ENCODE measurements at regions not wholly inside any gene's neighbourhood (a gene's known extent, or its start where the extent isn't known, plus 50 kb on each side); places are given as distances from the start of the nearest gene placed in this dataset.

DNA sequence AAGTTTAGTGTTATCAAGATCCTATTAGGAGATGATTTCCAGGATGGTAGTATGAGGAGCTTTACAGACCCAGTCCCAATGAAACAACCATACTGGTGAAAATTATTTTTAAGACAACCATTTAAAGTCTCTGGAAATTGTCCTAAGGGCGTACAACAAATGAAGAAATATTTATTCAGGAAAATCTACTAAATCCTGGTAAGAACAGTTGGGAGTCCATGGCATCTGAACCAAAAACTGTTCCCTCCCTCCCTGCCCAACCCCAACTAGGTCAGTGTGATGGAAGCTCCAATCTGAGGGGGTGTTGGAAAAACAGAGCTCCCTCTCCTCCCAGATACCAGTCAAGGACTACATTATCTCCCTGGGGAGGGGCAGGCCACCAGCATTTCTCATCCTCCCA, 74.7 kb upstream of the MKLN1 start:
- DNase-seq: no peak

GRCh38 chr7:131254211-131254610, 73.5 kb upstream of the MKLN1 start:
- DNase-seq: no peak

- no peak for DNase-seq
These were observed 72.4 kb upstream of the MKLN1 start for GRCh38 chr7:131255242-131255641.

GRCh38 chr7:131261476-131261994, 66.1 kb upstream of the MKLN1 start:
- no peak for DNase-seq

DNA sequence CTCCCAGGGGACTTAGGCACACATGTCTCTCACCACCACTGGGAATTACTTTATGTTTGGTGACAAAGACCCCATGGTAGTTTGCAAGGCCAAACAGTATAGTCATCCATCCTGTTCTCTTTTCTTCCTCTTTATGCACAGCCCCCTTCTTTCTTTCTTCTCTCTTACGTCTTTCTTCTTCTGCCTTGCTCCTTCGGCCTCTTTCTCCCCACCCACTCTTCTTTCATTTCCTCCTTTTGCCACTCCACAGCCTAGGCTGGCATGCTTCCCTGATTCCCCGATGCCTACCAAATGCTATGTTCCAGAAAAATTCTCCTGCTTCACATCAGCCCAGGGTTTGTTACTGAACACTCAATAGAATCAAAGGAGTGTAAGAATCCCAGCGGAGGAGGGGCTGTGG, 62.4 kb upstream of the MKLN1 start:
- no peak for DNase-seq

DNA sequence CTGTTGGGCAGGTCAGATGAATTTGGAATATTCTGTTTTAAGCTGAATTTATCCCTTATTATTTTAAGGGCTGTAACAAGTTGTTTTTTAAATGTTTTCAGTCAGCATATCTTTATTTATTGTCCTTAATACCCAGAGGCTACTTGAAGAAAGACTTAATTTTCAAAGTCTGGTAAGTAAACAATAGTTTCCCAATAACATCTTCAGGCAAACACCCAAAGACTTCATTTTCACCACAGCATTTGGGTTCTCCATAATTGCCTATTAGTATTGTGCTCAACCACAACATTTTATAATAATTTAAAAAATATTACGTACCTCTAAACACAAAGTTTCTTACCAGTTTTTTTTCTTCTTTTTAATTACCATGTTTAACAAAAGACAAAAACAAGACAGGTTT, 60.0 kb upstream of the MKLN1 start:
- no peak for DNase-seq

GRCh38 chr7:131268906-131269305, 58.8 kb upstream of the MKLN1 start:
- no peak for DNase-seq

- no peak for DNase-seq
These were observed 55.6 kb upstream of the MKLN1 start for GRCh38 chr7:131272086-131272485.

- DNase-seq: no peak
These were observed 52.7 kb upstream of the MKLN1 start for GRCh38 chr7:131274986-131275385.

DNA sequence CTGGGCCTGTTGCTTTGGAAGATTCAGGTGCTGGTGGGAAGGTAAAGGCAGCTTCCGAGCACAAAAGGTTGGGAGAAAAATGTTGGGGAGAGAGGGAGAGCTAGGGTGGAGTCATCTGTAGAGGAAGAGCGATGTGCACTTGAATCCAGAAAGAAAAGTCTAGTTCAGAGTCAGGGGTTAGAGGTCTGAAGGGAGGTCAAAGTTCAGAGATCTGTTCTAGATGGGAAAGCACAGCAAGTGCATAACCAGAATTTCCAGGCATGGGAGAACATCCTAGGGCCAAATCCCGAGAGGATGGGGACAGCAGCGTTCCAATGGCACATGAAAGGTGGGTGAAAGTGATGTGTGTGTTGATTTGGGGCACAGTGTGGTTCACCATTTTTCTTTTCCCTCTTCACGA, 51.5 kb upstream of the MKLN1 start:
- DNase-seq: no peak

DNA sequence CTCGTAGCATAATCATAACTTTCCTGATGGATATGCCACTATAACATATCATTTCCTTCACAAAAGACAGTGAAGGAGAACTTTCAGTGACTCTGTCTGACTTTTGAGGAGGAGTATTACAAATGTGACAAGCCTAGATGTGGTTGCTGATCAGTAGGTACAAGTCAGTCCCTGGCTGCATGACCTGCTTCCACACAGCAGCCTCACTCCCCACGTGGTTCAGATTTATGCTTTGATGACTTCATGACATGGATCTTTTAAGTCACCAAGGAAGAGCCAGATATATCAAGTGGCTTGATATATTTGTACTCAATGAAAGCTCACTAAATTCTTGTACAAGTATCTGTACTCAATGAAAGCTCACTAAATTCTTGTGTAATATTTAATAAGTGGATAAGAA, 50.9 kb upstream of the MKLN1 start:
- DNase-seq: no peak

Data from muscle of back (tissue), 3 donors.